Neutrophil (primary cell): ENCODE measurements at regions not wholly inside any gene's neighbourhood (a gene's known extent, or its start where the extent isn't known, plus 50 kb on each side); places are given as distances from the start of the nearest gene placed in this dataset.

ENCODE experiments used
- H3K27ac ChIP-seq: fragments of 200-600 bp; sonication (generic); 2 replicates; pipeline ENCODE4 v1.5.1; 2016; ENCODE audit warnings: mild to moderate bottlenecking, moderate library complexity
- H3K27me3 ChIP-seq: fragments of 200-600 bp; sonication (generic); 2 replicates; pipeline ENCODE4 v1.6.0; 2016; ENCODE audit warnings: mild to moderate bottlenecking
- H3K36me3 ChIP-seq: fragments of 200-600 bp; sonication (generic); 2 replicates; pipeline ENCODE4 v1.5.1; 2017
- H3K4me1 ChIP-seq, 2 experiments: fragments of 200-600 bp in 1 of 2; sonication (generic) in 1 of 2; 1 replicate in 1 of 2; 2 replicates in 1 of 2; pipeline versions ENCODE4 v1.5.1 to v1.6.1; 2013 to 2016; ENCODE audit warnings: low read depth in 1 of 2, low read length in 1 of 2, mild to moderate bottlenecking in 1 of 2, moderate library complexity in 1 of 2; ENCODE audit not compliant: control insufficient read depth in 1 of 2, insufficient read depth in 1 of 2
- H3K4me3 ChIP-seq, 2 experiments: fragments of 200-600 bp in 1 of 2; sonication (generic) in 1 of 2; 1 replicate in 1 of 2; 2 replicates in 1 of 2; pipeline ENCODE4 v1.5.1; 2013 to 2016; ENCODE audit warnings: low read depth in 1 of 2, low read length in 1 of 2, mild to moderate bottlenecking in 1 of 2, moderate library complexity in 1 of 2
- H3K9me3 ChIP-seq: fragments of 200-600 bp; sonication (generic); 2 replicates; pipeline ENCODE4 v1.5.1; 2016
- CTCF ChIP-seq: fragments of 200-600 bp; sonication (generic); IDR thresholded peaks from 2 replicates; pipeline ENCODE4 v1.5.1; 2016; ENCODE audit warnings: antibody characterized with exemption

GRCh38 chr4:159606835-159607234 is 504.0 kb downstream of the RAPGEF2 start:
- no peak for TF ChIP-seq CTCF
- H3K27ac ChIP-seq, result no peak overlapping the region
- no peaks in the 10 kb centered on the region for H3K36me3 ChIP-seq
- no peaks in the 10 kb centered on the region for H3K4me1 ChIP-seq
- H3K9me3 ChIP-seq, result no peaks in the 10 kb centered on the region
- H3K27me3 ChIP-seq, result no peaks in the 10 kb centered on the region
- no peak overlapping the region for H3K4me3 ChIP-seq

- H3K4me3 ChIP-seq, result no peak overlapping the region
- TF ChIP-seq CTCF, result no peak
- no peaks in the 10 kb centered on the region for H3K27me3 ChIP-seq
- no peaks in the 10 kb centered on the region for H3K36me3 ChIP-seq
- no peaks in the 10 kb centered on the region for H3K9me3 ChIP-seq
- no peaks in the 10 kb centered on the region for H3K4me1 ChIP-seq
- no peak overlapping the region for H3K27ac ChIP-seq
Measured at GRCh38 chr4:159607809-159608208, 504.9 kb downstream of the RAPGEF2 start.

GRCh38 chr4:159608436-159608835 is 505.6 kb downstream of the RAPGEF2 start:
- Histone ChIP-seq H3K4me1 (no peaks in the 10 kb centered on the region), H3K4me3 (no peak overlapping the region), H3K27me3 (no peaks in the 10 kb centered on the region), H3K36me3 (no peaks in the 10 kb centered on the region), H3K9me3 (no peaks in the 10 kb centered on the region), H3K27ac (no peak overlapping the region)
- TF ChIP-seq CTCF, result no peak

- no peak overlapping the region for H3K27ac ChIP-seq
- no peaks in the 10 kb centered on the region for H3K27me3 ChIP-seq
- no peak for TF ChIP-seq CTCF
- H3K9me3 ChIP-seq, result no peaks in the 10 kb centered on the region
- no peaks in the 10 kb centered on the region for H3K4me1 ChIP-seq
- no peak overlapping the region for H3K4me3 ChIP-seq
- H3K36me3 ChIP-seq, result no peaks in the 10 kb centered on the region
Measured at GRCh38 chr4:159632031-159632430, 529.2 kb downstream of the RAPGEF2 start.

- H3K4me3 ChIP-seq, result no peak overlapping the region
- no peak overlapping the region for H3K27ac ChIP-seq
- no peak for TF ChIP-seq CTCF
- H3K9me3 ChIP-seq, result no peaks in the 10 kb centered on the region
- H3K36me3 ChIP-seq, result no peaks in the 10 kb centered on the region
- H3K4me1 ChIP-seq, result no peaks in the 10 kb centered on the region
- no peaks in the 10 kb centered on the region for H3K27me3 ChIP-seq
Measured at GRCh38 chr4:159639671-159640323, 536.9 kb downstream of the RAPGEF2 start.

- H3K27ac ChIP-seq, result no peak overlapping the region
- H3K27me3 ChIP-seq, result no peaks in the 10 kb centered on the region
- H3K4me3 ChIP-seq, result no peak overlapping the region
- no peaks in the 10 kb centered on the region for H3K9me3 ChIP-seq
- no peaks in the 10 kb centered on the region for H3K4me1 ChIP-seq
- no peaks in the 10 kb centered on the region for H3K36me3 ChIP-seq
- no peak for TF ChIP-seq CTCF
Measured at GRCh38 chr4:159649237-159649636, 546.4 kb downstream of the RAPGEF2 start.
